Mucosa of rectum (tissue), 2 donors: ENCODE measurements at regions not wholly inside any gene's neighbourhood (a gene's known extent, or its start where the extent isn't known, plus 50 kb on each side); places are given as distances from the start of the nearest gene placed in this dataset.

ENCODE experiments used
- H3K27ac ChIP-seq, 2 donors: one replicate each; pipeline ENCODE4 v1.7.0; 2013; ENCODE audit warnings: inconsistent platforms in 2 of 2, low read depth in 2 of 2, low read length in 2 of 2
- H3K27me3 ChIP-seq, 2 donors: one replicate each; pipeline ENCODE4 v1.7.0; 2013; ENCODE audit warnings: low read length in 2 of 2; ENCODE audit not compliant: control insufficient read depth in 2 of 2, insufficient read depth in 2 of 2
- H3K36me3 ChIP-seq, 2 donors: one replicate each; pipeline ENCODE4 v1.7.0; 2013; ENCODE audit warnings: low read length in 2 of 2; ENCODE audit not compliant: control insufficient read depth in 2 of 2, insufficient read depth in 2 of 2
- H3K4me1 ChIP-seq, 2 donors: one replicate each; pipeline ENCODE4 v1.7.0; 2013; ENCODE audit warnings: low read length in 2 of 2, mild to moderate bottlenecking in 1 of 2; ENCODE audit not compliant: control insufficient read depth in 2 of 2, insufficient read depth in 2 of 2
- H3K4me3 ChIP-seq, 2 donors: one replicate each; pipeline ENCODE4 v1.7.0; 2013; ENCODE audit warnings: low read length in 2 of 2
- H3K9ac ChIP-seq, 2 donors: one replicate each; pipeline ENCODE4 v1.7.0; 2013; ENCODE audit warnings: low read length in 2 of 2, low read depth in 1 of 2, mild to moderate bottlenecking in 1 of 2
- H3K9me3 ChIP-seq, 2 donors: one replicate each; pipeline ENCODE4 v1.7.0; 2013; ENCODE audit warnings: low read length in 2 of 2; ENCODE audit not compliant: control insufficient read depth in 2 of 2
- donor health status: healthy.
- donor health status: Normal muscosa, but diverticular disease.

GRCh38 chr14:100657780-100658179 is 68.9 kb upstream of the DLK1 start:
- H3K9ac ChIP-seq: no peak overlapping the region

GRCh38 chr14:100658181-100658886 is 68.4 kb upstream of the DLK1 start:
- Histone ChIP-seq H3K9me3 (no peaks in the 10 kb centered on the region), H3K36me3 (no peaks in the 10 kb centered on the region), H3K27me3 (peaks cover 0 to 4% of the 10 kb centered on the region in 2 donors), H3K4me1 (peaks cover 3 to 8% of the 10 kb centered on the region in 2 donors), H3K27ac (no peak overlapping the region), H3K4me3 (no peak overlapping the region), H3K9ac (no peak overlapping the region)

More at GRCh38 chr14:100657780-100658179, 68.9 kb upstream of the DLK1 start:
- Histone ChIP-seq H3K4me3 (no peak overlapping the region), H3K36me3 (no peaks in the 10 kb centered on the region), H3K27me3 (peaks cover 0 to 4% of the 10 kb centered on the region in 2 donors), H3K4me1 (peaks cover 3 to 8% of the 10 kb centered on the region in 2 donors), H3K27ac (no peak overlapping the region), H3K9me3 (no peaks in the 10 kb centered on the region)

- no peak overlapping the region for H3K27ac ChIP-seq
- H3K36me3 ChIP-seq: no peaks in the 10 kb centered on the region
- no peaks in the 10 kb centered on the region for H3K9me3 ChIP-seq
- peaks cover 0 to 4% of the 10 kb centered on the region in 2 donors for H3K27me3 ChIP-seq
- no peak overlapping the region for H3K9ac ChIP-seq
- H3K4me1 ChIP-seq: peaks cover under 1 to 8% of the 10 kb centered on the region in 2 donors
- no peak overlapping the region for H3K4me3 ChIP-seq
Measured at GRCh38 chr14:100659345-100660001, 67.2 kb upstream of the DLK1 start.

- Histone ChIP-seq H3K27ac (no peak overlapping the region), H3K9ac (no peak overlapping the region), H3K4me3 (no peak overlapping the region), H3K9me3 (no peaks in the 10 kb centered on the region), H3K36me3 (no peaks in the 10 kb centered on the region), H3K4me1 (peaks cover 8 to 11% of the 10 kb centered on the region in 2 donors), H3K27me3 (peaks cover 0 to 4% of the 10 kb centered on the region in 2 donors)
Measured at GRCh38 chr14:100660498-100660881, 66.2 kb upstream of the DLK1 start.

GRCh38 chr14:100660882-100661635 is 65.6 kb upstream of the DLK1 start:
- H3K4me1 ChIP-seq: peaks cover 13 to 16% of the 10 kb centered on the region in 2 donors
- no peak overlapping the region for H3K4me3 ChIP-seq
- no peak overlapping the region for H3K27ac ChIP-seq
- no peaks in the 10 kb centered on the region for H3K9me3 ChIP-seq
- H3K27me3 ChIP-seq: no peaks in the 10 kb centered on the region
- no peak overlapping the region for H3K9ac ChIP-seq
- no peaks in the 10 kb centered on the region for H3K36me3 ChIP-seq

GRCh38 chr14:100662879-100663760 is 63.6 kb upstream of the DLK1 start:
- no peaks in the 10 kb centered on the region for H3K27me3 ChIP-seq
- H3K4me1 ChIP-seq: peaks cover 14 to 18% of the 10 kb centered on the region in 2 donors
- no peak overlapping the region for H3K9ac ChIP-seq
- H3K9me3 ChIP-seq: no peaks in the 10 kb centered on the region
- H3K4me3 ChIP-seq: no peak overlapping the region
- H3K27ac ChIP-seq: peak overlapping the region; percentile 52
- no peaks in the 10 kb centered on the region for H3K36me3 ChIP-seq

- Histone ChIP-seq H3K4me1 (peaks cover 14 to 24% of the 10 kb centered on the region in 2 donors), H3K9ac (no peak overlapping the region), H3K9me3 (no peaks in the 10 kb centered on the region), H3K36me3 (no peaks in the 10 kb centered on the region), H3K27me3 (no peaks in the 10 kb centered on the region), H3K27ac (no peak overlapping the region), H3K4me3 (no peak overlapping the region)
Measured at GRCh38 chr14:100663761-100664052, 63.0 kb upstream of the DLK1 start.

GRCh38 chr14:100664231-100664630 is 62.5 kb upstream of the DLK1 start:
- Histone ChIP-seq H3K27ac (no peak overlapping the region), H3K4me3 (no peak overlapping the region), H3K9me3 (no peaks in the 10 kb centered on the region), H3K36me3 (no peaks in the 10 kb centered on the region), H3K4me1 (peaks cover 15 to 29% of the 10 kb centered on the region in 2 donors), H3K9ac (no peak overlapping the region), H3K27me3 (no peaks in the 10 kb centered on the region)

GRCh38 chr14:100664841-100665510 is 61.7 kb upstream of the DLK1 start:
- Histone ChIP-seq H3K27ac (peak overlapping the region; percentile 50 to 62), H3K9ac (no peak overlapping the region), H3K9me3 (no peaks in the 10 kb centered on the region), H3K4me1 (peaks cover 18 to 36% of the 10 kb centered on the region in 2 donors), H3K4me3 (no peak overlapping the region), H3K27me3 (no peaks in the 10 kb centered on the region), H3K36me3 (no peaks in the 10 kb centered on the region)
